GM19463 (cell line): ENCODE measurements at regions not wholly inside any gene's neighbourhood (a gene's known extent, or its start where the extent isn't known, plus 50 kb on each side); places are given as distances from the start of the nearest gene placed in this dataset.

Experiments used
- ATAC-seq: cut with Tn5 transposase; IDR thresholded peaks from one replicate; pipeline ENCODE4 v1.9.1; 2021; ENCODE audit warnings: mild to moderate bottlenecking, moderate library complexity; ENCODE audit not compliant: unreplicated experiment

DNA sequence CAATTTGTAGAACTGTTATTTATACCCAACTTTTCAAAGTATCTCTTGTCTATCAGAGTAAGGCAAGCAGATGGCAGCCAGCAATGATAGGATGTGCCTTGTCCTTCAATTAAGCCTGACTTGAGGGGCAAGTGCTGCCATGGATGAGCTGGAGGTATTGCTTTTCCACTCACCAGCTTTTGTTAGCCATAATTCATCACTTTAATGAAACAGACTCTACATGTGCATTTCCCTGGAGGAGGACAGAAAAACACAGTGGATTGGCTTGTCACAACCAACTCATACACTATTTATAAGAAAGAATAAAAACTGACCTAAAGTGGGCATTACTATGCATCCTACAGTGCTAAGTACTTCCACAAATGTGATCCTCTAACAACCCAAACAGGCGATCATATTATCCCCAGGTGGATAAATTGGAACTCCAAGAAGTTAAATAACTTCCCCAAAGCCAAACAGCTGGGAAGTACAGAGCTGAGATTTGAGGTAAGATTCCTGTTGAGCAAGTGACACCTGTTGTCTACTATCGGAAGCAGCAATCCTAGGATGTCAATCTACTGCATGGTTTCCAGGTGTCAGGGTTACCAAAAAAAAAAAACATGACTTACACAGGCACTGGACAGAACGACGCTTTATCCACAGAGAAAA, 73.9 kb upstream of the NRSN1 start:
- no peak for ATAC-seq

- no peak for ATAC-seq
Observed at GRCh38 chr6:24052590-24052961, 73.4 kb upstream of the NRSN1 start.

- ATAC-seq, result no peak
Observed at GRCh38 chr6:24053057-24053456, 73.0 kb upstream of the NRSN1 start.

DNA sequence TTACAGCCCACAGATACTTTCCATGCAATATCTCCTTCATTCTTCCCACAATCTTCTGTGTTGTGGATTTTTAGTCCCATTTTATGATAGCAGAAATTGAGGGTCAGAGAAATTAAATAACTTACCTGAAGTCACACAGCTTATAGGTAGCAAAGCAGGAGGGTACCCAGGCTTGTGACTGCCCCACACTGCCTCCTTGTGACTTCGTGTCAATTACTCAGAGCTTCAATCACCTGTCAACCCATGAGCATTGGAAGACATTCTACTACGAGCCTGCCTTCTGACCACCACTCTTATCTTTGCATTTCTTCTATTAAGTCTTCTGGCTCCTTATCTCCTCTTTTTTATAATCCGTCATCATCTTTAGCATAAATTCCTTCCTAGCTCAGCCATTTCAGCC, 71.6 kb upstream of the NRSN1 start:
- ATAC-seq, result no peak

DNA sequence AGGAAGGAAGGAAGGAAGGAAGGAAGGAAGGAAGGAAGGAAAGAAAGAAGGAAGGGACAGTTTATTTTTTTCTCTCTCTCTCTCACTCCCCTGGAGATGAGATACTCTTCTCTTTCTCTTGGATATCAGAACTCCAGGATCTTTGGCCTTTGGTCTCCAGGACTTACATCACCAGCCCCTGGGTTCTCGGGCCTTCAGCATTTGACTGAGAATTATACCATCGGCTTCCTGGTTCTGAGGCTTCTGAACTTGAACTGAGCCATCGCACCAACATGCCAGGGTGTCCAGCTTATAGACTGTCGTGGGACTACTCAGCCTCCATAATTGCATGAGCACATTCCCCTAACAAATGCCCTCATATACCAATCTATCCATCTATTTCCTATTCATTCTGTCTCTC, 69.4 kb upstream of the NRSN1 start:
- ATAC-seq, result no peak

GRCh38 chr6:24057030-24057429, 69.0 kb upstream of the NRSN1 start:
- ATAC-seq, result no peak

- peak; percentile 93 for ATAC-seq
Observed at GRCh38 chr6:24060982-24061754, 64.8 kb upstream of the NRSN1 start.

- ATAC-seq, result peak; percentile 18
Observed at GRCh38 chr6:24064106-24064505, 61.9 kb upstream of the NRSN1 start.

DNA sequence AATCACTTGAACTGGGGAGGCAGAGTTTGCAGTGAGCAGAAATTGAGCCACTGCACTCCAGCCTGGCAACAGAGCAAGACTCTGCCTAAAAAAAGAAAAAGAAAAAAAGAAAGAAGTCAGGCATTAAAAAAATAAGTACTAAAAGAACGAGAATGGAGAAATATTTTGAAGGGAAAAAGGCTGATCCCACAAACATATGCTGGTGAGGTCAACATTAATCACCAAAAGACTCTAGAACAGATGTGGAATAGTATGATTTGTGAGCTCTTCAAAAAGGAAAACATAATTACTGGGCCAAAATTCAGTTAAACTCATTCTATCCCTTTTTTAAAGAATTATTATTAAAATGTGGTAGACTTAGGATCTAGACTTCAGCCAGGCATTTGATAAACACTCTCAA, 61.2 kb upstream of the NRSN1 start:
- no peak for ATAC-seq

GRCh38 chr6:24069526-24069925, 56.5 kb upstream of the NRSN1 start:
- ATAC-seq, result no peak

DNA sequence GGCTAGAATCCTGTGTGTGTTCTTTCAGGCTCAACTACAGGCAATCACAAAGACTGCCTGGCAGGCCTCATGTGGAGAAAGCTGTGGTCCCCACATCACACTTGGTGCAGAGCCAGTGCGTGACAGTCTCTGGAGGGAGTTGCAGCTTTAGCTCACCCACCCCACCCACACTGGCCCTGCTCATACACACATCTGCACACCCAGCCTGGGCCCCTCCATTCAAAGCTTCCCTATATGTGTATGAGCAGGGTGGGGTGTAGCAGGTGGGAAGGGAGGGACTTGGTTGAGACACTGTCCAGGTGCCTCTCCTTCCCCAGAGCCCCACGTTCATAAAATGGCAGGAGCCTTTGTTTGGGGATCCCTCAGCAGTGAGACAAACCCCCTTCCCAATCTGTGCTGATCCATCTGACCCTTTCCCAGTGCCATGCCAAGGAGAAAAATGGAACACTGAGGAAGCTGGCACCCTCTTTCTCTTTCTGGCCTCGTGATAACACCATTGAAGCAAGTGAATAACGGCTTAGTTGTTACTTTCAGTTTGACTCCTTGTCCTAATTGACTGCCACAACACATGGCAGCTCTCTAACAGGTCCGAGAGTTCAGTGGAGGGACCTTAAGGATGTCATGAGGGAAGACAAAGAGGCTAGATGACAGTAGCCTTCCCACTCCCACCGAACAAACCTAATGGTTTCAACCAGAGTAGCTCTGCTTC, 53.8 kb upstream of the NRSN1 start:
- ATAC-seq, result peak; percentile 51

GRCh38 chr6:24076011-24076410, 50.0 kb upstream of the NRSN1 start:
- no peak for ATAC-seq
